ENCODE measurements at regions not wholly inside any gene's neighbourhood (a gene's known extent, or its start where the extent isn't known, plus 50 kb on each side); places are given as distances from the start of the nearest gene placed in this dataset.
A peak's percentile ranks its signal among the peaks of the same experiment; 100 is the strongest.
"Not testable (repeated sequence)": the region's sequence is repeated elsewhere in the genome, so short reads cannot be mapped to it uniquely, and the experiment has no call there.

DNA sequence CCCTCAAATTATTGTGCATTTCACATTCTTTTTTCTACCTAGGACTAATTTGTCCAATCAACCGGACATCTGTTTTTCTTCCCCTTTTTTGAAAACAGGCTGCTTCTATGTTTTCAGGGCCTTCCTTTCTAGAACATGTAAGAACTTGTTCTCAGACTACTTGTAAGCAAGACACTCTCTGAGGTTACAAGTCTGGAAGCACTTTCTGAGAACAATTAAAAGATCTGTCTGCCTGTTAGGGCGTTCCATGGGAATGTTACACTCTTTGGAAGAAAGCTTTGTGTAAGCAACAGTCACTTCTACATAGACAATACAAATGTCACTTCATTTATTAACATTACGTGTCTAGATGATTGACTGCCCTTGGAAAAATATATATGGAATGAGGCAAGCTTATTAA lies 50.9 kb upstream of the HSPB3 start:
- no peaks in the 10 kb centered on the region for H3K9me3 Mint-ChIP-seq
- H3K27ac Mint-ChIP-seq: no peak overlapping the region
- DNase-seq (ENCODE audit: low spot score in 2 of 2): no peak
- no peak for ATAC-seq
- H3K36me3 Mint-ChIP-seq: no peaks in the 10 kb centered on the region

DNA sequence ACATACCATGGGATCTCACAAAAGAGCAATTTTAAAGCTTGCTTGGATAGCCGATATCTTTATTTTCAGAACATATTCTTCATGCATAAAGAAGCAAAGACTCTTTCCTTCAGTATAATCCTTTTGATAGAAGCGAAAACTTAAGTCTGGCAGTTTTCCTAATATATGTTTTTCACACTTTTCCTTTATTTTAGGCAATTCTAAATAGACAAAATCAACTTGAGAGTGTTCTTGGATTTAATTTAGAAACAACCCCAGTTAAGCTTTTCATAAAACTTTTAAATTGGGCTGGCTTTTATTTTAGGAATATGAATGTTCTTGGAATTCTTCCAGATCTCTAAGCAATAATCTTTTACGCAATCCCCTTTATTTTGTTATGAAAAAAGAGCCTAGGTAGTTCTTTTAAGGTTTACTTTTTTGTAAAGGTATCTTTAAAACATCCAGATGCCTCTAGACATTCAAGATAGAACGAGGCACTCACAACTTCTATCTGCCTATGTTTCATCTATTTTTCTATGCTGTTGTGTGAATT lies 51.5 kb upstream of the HSPB3 start:
- Mint-ChIP-seq H3K36me3 (no peaks in the 10 kb centered on the region), H3K9me3 (no peaks in the 10 kb centered on the region), H3K27ac (no peak overlapping the region)
- ATAC-seq (no peak), DNase-seq (ENCODE audit: low spot score in 2 of 2) (no peak)

DNA sequence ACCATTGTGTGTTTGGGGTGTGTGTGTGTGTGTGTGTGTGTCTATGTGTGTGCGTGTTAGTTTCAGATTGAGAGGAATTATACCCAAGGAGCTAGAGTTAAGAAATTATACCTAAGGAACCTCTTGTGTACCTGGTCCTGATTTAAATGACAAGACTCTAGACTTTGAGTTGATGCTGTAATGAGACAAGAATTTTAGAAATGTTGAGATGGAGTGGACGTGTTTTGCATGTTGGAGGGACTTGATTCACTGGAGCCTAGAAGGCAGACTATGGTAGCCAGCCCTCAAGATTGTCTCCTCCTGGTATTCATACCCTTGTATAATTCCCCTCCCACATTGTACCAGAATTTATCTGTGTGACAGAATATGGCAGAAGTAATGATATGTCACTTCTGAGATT lies 52.4 kb upstream of the HSPB3 start:
- ATAC-seq (no peak), DNase-seq (ENCODE audit: low spot score in 2 of 2) (no peak)
- Mint-ChIP-seq H3K36me3 (no peaks in the 10 kb centered on the region), H3K9me3 (no peaks in the 10 kb centered on the region), H3K27ac (no peak overlapping the region)

DNA sequence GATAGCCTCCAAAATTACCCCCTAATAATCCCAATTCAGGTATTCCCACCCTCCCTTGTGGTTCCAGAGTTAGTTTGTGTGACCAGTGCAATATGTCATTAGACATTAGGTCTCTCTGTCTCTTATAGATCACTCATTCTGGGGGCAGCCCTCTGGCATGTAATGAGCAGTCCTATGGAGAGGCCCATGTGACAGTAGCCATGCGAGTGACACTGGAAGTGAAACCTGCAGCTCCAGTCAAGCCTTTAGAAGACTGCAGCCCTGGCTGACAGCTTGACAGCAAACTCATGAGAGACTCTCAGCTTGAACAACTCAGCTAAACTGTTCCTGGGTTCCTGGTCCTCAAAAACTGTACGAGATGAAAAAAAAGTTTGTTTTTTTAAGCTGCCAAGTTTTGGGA lies 54.0 kb upstream of the HSPB3 start:
- ATAC-seq (no peak), DNase-seq (ENCODE audit: low spot score in 2 of 2) (no peak)
- Mint-ChIP-seq H3K36me3 (no peaks in the 10 kb centered on the region), H3K9me3 (no peaks in the 10 kb centered on the region), H3K27ac (no peak overlapping the region)

DNA sequence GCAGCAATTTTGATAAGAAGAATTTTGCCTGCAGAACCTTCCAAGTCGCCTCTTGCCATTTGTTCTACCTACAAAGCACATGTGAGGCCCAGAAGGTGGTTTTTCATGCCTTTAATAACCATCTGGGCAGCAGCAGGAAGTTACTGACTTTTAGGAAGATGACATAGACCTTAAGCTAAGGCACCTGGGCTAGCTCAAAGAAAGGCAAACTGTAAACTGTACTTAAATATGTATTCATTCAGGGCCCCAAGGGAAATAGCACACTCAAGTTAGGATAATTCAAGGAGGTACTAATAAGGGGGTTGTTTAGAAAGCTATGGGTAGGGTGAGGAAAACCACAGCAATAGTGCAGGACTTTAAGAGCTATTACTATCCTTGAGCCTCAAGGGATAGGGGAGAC lies 57.3 kb upstream of the HSPB3 start:
- Mint-ChIP-seq H3K27ac (no peak overlapping the region), H3K36me3 (no peaks in the 10 kb centered on the region), H3K9me3 (no peaks in the 10 kb centered on the region)
- ATAC-seq (no peak), DNase-seq (ENCODE audit: low spot score in 2 of 2) (no peak)

DNA sequence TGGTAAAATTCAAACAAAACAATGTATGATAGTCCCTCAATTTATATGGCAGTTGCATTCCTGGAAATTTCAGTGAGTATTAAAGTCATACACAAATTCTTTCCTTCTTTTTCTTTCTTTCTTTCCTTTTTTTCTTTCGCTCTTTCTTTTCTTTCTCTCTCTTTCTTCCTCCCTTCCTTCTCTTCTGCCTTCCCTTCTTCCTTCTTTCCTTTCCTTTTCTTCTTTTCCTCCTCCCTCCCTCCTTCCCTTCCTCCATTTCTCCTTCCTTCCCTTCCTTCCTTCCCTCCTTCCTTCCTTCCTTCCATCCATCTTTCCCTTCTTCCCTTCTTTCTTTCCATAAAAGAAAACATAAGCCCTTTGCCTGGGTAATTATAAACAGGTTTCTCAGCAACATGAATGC lies 58.1 kb upstream of the HSPB3 start:
- ATAC-seq (no peak), DNase-seq (ENCODE audit: low spot score in 2 of 2) (no peak)
- Mint-ChIP-seq H3K9me3 (no peaks in the 10 kb centered on the region), H3K27ac (no peak overlapping the region), H3K36me3 (no peaks in the 10 kb centered on the region)

DNA sequence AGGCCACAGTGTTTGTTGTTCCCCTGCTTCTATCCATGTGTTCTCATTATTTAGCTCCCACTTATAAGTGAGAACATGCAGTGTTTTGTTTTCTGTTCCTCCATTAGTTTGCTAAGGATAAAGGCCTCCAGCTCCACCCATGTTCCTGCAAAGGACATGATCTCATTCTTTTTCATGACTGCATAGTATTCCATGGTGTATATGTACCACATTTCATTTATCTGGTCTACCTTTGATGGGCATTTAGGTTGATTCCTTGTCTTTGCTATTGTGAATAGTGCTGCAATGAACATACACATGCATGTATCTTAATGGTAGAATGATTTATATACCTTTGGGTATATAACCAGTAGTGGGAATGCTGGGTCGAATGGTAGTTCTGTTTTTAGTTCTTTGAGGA lies 62.5 kb upstream of the HSPB3 start:
- H3K9me3 Mint-ChIP-seq; DNase-seq (ENCODE audit: low spot score in 2 of 2); H3K27ac Mint-ChIP-seq; H3K36me3 Mint-ChIP-seq; ATAC-seq: not testable (repeated sequence)

DNA sequence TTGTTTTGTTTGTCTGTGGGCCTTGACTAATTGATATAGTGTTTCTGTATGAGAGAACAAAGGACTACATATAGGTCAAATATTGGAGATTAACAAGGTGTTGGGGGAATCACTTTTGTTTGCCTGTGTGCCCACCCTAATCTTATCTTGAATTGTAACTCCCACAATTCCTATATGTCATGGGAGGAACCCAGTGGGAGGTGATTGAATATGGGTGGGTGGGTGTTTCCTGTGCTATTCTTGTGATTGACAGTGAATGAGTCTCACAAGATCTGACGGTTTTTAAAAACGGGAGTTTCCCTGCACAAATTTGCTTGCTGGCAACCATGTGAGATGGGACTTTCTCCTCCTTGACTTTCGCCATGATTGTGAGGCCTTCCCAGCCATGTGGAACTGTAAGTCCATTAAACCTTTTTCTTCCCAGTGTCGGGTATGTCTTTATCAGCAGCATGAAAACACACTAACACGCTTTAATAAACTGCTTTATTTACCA lies 64.9 kb upstream of the HSPB3 start:
- Mint-ChIP-seq H3K27ac (no peak overlapping the region), H3K9me3 (peaks cover 0 to 9% of the 10 kb centered on the region in 2 donors), H3K36me3 (peaks cover 0 to 4% of the 10 kb centered on the region in 2 donors)
- ATAC-seq: no peak
- no peak for DNase-seq (ENCODE audit: low spot score in 2 of 2)

DNA sequence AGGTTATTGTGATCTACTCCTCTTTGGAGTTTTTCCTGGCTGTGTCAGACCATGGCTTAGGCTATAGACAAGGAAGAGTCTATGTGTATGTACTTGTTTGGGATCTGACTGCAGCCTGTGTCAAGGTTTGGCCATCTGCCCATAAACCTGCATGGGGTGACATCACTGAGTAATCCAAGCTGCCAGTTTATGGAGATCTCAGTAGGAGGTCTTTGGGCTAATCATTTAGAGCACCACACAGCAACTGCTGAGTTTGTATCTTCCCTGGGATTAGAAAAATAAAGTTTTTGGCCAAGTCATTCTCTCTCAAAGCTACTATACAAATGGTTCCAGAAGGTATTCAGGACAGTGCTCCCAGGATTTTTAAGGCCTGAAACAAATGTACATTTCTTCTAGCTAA lies 65.5 kb upstream of the HSPB3 start:
- no peak for DNase-seq (ENCODE audit: low spot score in 2 of 2)
- Mint-ChIP-seq H3K27ac (no peak overlapping the region), H3K9me3 (peaks cover 0 to 9% of the 10 kb centered on the region in 2 donors), H3K36me3 (peaks cover 0 to 4% of the 10 kb centered on the region in 2 donors)
- ATAC-seq: no peak

DNA sequence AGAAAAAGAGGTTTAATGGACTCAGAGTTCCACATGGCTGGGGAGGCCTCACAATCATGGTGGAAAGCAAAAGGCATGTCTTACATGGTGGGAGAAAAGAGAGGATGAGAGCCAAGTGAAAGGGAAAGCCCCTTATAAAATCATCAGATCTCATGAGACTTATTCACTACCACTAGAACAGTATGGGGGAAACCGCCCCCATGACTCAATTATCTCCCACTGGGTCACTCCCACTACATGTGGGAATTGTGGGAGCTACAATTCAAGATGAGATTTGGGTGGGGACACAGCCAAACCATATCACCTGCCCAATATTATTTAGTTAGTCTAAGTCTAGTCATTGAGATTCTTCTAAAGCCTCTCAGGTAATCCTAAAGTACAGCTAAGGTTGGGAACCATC lies 66.1 kb upstream of the HSPB3 start:
- H3K27ac Mint-ChIP-seq; H3K9me3 Mint-ChIP-seq; H3K36me3 Mint-ChIP-seq; DNase-seq (ENCODE audit: low spot score in 2 of 2): not testable (repeated sequence)
- ATAC-seq: peak in 1 of 2 donors; percentile 11

DNA sequence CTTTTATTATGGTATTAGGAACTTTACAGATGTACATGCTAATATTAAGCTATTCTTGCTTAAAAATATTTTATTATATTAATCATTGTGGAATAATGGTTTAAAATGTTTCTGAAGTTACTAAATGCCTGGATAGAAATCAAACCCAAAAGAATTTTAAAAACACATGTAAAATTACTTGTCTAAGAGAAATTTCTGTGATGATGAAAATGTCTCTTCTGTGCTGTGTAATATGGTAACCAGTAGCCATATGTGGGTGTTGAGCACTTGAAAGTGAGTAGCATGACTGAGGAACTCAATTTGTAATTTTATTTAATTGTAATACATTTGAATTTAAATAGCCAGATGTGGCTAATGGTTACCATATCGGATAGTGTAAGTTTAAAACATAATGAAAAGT lies 66.7 kb upstream of the HSPB3 start:
- Mint-ChIP-seq H3K27ac (no peak overlapping the region), H3K9me3 (peaks cover 0 to 9% of the 10 kb centered on the region in 2 donors), H3K36me3 (peaks cover 0 to 4% of the 10 kb centered on the region in 2 donors)
- no peak for ATAC-seq
- no peak for DNase-seq (ENCODE audit: low spot score in 2 of 2)

DNA sequence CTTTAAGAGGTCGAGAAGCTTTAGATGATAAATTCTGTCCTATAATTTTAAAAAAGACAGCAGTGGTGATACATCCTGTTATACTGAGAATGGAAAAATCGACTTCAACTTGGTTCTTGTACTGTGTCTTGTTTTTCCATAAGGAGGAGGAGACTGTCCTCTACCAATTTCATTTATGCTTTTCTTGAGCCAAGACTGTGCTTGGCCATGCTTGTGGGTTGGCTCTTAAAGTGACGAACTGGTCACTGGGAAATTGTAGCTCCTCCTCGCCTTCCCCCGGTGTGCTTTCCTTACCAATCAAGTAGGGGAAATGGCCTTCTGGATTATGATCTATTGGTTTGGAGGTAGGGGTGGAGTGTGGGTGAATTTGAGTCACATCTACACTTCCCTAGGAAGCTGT lies 67.1 kb upstream of the HSPB3 start:
- H3K9me3 Mint-ChIP-seq: peaks cover 0 to 9% of the 10 kb centered on the region in 2 donors
- DNase-seq (ENCODE audit: low spot score in 2 of 2): no peak
- peak in 1 of 2 donors; percentile 56 for ATAC-seq
- peaks cover 0 to 4% of the 10 kb centered on the region in 2 donors for H3K36me3 Mint-ChIP-seq
- H3K27ac Mint-ChIP-seq: no peak overlapping the region

DNA sequence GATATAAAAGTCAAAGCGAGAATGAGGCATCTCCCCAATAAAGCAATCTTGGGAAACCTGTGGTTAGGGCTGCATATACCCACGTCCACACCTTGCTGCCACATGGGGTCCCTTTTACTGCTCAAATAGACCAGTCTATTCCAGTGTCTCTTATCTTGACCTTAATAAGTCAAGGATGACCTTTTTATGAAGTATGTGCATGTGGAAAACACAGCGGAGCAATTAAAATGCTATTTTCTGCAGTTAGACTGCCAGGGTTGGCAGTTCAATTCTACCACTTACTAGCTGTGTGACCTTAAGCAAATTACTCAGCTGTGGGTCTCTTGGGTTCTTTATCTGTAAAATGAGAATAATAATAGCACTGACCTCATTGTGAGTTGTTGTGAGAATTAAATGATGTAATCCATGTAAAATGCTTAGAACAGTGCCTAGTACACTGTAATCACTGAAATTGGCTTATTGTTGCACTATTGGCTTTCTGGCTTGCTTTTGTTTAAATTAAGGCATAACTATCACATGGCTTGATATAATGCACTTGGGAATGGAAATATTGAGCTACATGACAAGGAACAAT lies 67.8 kb upstream of the HSPB3 start:
- no peak for DNase-seq (ENCODE audit: low spot score in 2 of 2)
- Mint-ChIP-seq H3K36me3 (peaks cover 0 to 4% of the 10 kb centered on the region in 2 donors), H3K27ac (no peak overlapping the region), H3K9me3 (peaks cover 0 to 9% of the 10 kb centered on the region in 2 donors)
- peak in 1 of 2 donors; percentile 61 for ATAC-seq

DNA sequence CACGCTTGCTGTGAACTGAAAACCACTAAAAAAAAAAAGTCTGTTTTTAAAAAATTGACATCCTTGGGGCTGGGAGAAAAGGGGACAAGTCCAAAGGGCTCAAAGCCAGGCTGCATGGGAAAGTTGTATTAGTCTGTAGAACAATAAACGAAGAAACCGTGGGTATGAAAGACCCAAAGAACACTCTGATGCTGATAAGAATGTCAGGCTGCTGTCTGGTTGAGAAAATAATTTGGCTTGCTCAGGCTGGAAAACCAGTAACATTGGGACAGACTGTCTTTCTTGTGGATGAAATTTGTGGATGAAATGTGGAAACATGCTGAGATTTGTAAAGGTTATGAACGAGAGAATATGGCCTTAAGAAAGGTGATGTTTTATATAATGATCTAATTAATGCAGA lies 68.5 kb upstream of the HSPB3 start:
- ATAC-seq: no peak

DNA sequence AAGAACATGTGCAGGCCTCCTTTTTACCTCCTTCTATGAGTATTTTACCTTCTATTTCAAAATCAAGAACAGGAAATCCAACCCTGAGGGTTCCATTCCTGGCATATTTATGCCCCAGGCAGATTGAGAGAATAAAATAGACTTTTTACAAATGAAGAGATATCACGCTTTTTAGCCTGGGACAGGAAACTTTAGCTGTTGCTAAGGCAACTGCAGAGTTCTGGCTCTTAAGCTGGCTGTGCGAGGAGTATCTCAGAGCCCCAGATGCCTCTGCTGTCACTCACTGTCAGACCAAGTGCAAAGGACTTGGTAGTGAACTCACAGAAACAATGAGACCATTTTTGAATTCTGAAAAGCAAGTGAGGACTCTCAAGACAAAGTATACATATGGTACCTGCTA lies 69.5 kb upstream of the HSPB3 start:
- Mint-ChIP-seq H3K9me3 (peaks cover 0 to 9% of the 10 kb centered on the region in 2 donors), H3K27ac (no peak overlapping the region), H3K36me3 (peaks cover 0 to 4% of the 10 kb centered on the region in 2 donors)
- DNase-seq (ENCODE audit: low spot score in 2 of 2): no peak
- no peak for ATAC-seq

More for the DNA sequence above, 68.5 kb upstream of the HSPB3 start:
- no peak overlapping the region for H3K27ac Mint-ChIP-seq
- peaks cover 0 to 4% of the 10 kb centered on the region in 2 donors for H3K36me3 Mint-ChIP-seq
- H3K9me3 Mint-ChIP-seq: peaks cover 0 to 9% of the 10 kb centered on the region in 2 donors
- no peak for DNase-seq (ENCODE audit: low spot score in 2 of 2)

DNA sequence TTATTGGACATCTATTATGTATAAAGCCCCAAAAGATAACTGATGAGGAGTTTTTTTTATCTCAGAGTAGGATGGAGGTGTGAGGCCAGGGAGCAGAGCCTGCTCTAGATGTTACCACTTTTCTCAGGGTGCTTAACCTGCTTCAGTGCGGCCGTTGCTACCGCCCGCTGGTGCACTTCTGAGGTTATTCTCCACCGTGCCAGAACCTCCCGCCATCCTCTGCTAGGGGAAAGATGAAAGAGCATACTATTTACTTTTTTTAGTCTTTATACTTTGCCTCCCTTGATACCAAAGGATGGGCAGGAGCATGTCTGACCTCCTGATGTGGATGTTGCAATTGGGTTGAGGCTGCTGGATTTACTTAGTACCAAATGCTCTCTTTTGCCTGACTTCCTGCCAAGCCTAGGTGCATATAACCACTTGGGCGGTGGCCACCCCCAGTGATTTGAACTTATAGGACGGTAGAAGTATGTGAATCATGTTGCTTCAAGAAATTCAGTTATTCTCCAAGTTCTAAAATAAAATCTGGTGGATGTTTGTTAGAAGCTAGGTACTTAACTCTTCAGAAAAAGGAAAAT lies 71.1 kb upstream of the HSPB3 start:
- H3K36me3 Mint-ChIP-seq: peaks cover 0 to 4% of the 10 kb centered on the region in 2 donors
- H3K9me3 Mint-ChIP-seq: peaks cover 0 to 9% of the 10 kb centered on the region in 2 donors
- DNase-seq (ENCODE audit: low spot score in 2 of 2) (no peak), ATAC-seq (no peak)
- no peak overlapping the region for H3K27ac Mint-ChIP-seq

DNA sequence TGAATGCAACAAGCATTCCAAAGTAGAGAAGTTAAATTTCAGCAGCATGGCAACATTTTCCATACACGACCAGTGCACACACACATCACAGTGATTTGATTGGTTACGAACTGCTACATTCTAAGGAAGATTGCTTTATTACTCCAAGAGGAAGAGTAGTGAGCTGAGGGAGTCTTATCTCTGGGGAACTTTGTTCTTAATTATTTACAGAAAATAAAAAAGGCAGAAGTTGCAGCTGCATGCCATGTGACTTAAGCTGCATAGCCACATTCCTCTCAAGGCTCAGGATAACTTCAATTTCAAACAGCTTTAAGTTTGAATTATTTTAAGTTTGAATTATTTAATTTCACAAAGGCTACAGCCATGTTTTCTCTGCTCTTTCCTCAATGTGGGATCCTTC lies 71.6 kb upstream of the HSPB3 start:
- ATAC-seq (no peak), DNase-seq (ENCODE audit: low spot score in 2 of 2) (no peak)
- Mint-ChIP-seq H3K36me3 (peaks cover 4 to 8% of the 10 kb centered on the region in 2 donors), H3K9me3 (peaks cover 0 to 7% of the 10 kb centered on the region in 2 donors), H3K27ac (no peak overlapping the region)

All from activated naive CD4-positive, alpha-beta T cell treated with anti-CD3 and anti-CD28 coated beads, Interleukin-2, amount 50 U/mL, for 72 hours (primary cell).